ENCODE measurements at regions not wholly inside any gene's neighbourhood (a gene's known extent, or its start where the extent isn't known, plus 50 kb on each side); places are given as distances from the start of the nearest gene placed in this dataset.

- TF ChIP-seq POLR2AphosphoS5 (IDR thresholded peaks at IDR 0.05; ENCODE audit: insufficient read depth in 1 of 2, low read depth in 1 of 2), result no peak
- TF ChIP-seq CTCF (IDR thresholded peaks at IDR 0.05), result no peak
These were observed 80.9 kb downstream of the AASDHPPT start for GRCh38 chr11:106158406-106158805.

All from vagina (tissue), 2 donors.